ENCODE measurements at regions not wholly inside any gene's neighbourhood (a gene's known extent, or its start where the extent isn't known, plus 50 kb on each side); places are given as distances from the start of the nearest gene placed in this dataset.

GRCh38 chr12:33290703-33291102, 148.9 kb downstream of the SYT10 start:
- H3K9ac ChIP-seq (replicated peaks; ENCODE audit: extremely low read depth, insufficient read depth, low read length): no peak overlapping the region
- H2AFZ ChIP-seq (ENCODE audit: low read depth, low read length): no peak overlapping the region
- H3K36me3 ChIP-seq (ENCODE audit: control insufficient read depth in 2 of 2, extremely low read depth in 1 of 2, insufficient read depth in 2 of 2, low read length in 2 of 2): no peaks in the 10 kb centered on the region
- no peak overlapping the region for H3K27ac ChIP-seq (ENCODE audit: insufficient read depth, low read depth, low read length)
- no peaks in the 10 kb centered on the region for H3K9me1 ChIP-seq (replicated peaks; ENCODE audit: control insufficient read depth, extremely low read depth, insufficient read depth, low read length)
- dilution Hi-C loops (cut with MboI; ENCODE audit: extremely low pct_ligation_motif_present, low sequenced_read_pairs) (no loop called here), intact Hi-C loops (cut with micrococcal nuclease) (no loop called here)
- DNase-seq (ENCODE audit: low read depth, low spot score) (no peak), FAIRE-seq (no peak)
- no peaks in the 10 kb centered on the region for H3K79me2 ChIP-seq (ENCODE audit: control insufficient read depth, insufficient read depth, low read length)
- ChIA-PET CTCF (no interaction called here), POLR2A (no interaction called here)
- no peaks in the 10 kb centered on the region for H4K20me1 ChIP-seq (replicated peaks; ENCODE audit: control insufficient read depth, extremely low read depth, insufficient read depth, low read length)
- H3K9me3 ChIP-seq (replicated peaks; ENCODE audit: control insufficient read depth, insufficient read depth, low read length): peaks cover 1% of the 10 kb centered on the region
- H3K4me3 ChIP-seq (replicated peaks in 1 of 3; ENCODE audit: insufficient read depth in 1 of 3, low read depth in 1 of 3, low read length in 3 of 3): no peak overlapping the region
- H3K4me2 ChIP-seq (ENCODE audit: insufficient read depth, low read length): no peak overlapping the region
- no TSS peak for BruUV-seq (replicated peaks)
- no peaks in the 10 kb centered on the region for H3K27me3 ChIP-seq (ENCODE audit: control insufficient read depth in 2 of 2, insufficient read depth in 2 of 2, low read length in 2 of 2)
- H3K4me1 ChIP-seq (ENCODE audit: control insufficient read depth, extremely low read depth, insufficient read depth, low read length): no peaks in the 10 kb centered on the region
- TF ChIP-seq MYC (IDR thresholded peaks at IDR 0.05; ENCODE audit: low read depth, low read length) (no peak), POLR2A (IDR thresholded peaks at IDR 0.05; ENCODE audit: low read depth, low read length) (no peak), FOS (IDR thresholded peaks at IDR 0.05; ENCODE audit: borderline replicate concordance, insufficient read depth, low read length) (no peak), POLR2AphosphoS5 (IDR thresholded peaks at IDR 0.05; ENCODE audit: insufficient read depth, low read depth, low read length) (no peak), EZH2 (IDR thresholded peaks at IDR 0.05; ENCODE audit: borderline replicate concordance, low read depth, low read length, severe bottlenecking) (no peak), JUN (IDR thresholded peaks at IDR 0.05; ENCODE audit: borderline replicate concordance, insufficient read depth, insufficient read length, low read depth) (no peak), CTCF (IDR thresholded peaks at IDR 0.05; ENCODE audit: extremely low read depth in 1 of 2, insufficient read depth in 1 of 2, low read depth in 1 of 2, low read length in 2 of 2) (no peak), MAX (IDR thresholded peaks at IDR 0.05; ENCODE audit: insufficient read depth, insufficient read length) (no peak), GATA2 (IDR thresholded peaks at IDR 0.05; ENCODE audit: insufficient read depth, insufficient read length, low read depth, low read length) (no peak)
